ENCODE measurements at regions not wholly inside any gene's neighbourhood (a gene's known extent, or its start where the extent isn't known, plus 50 kb on each side); places are given as distances from the start of the nearest gene placed in this dataset.
"Not testable (repeated sequence)": the region's sequence is repeated elsewhere in the genome, so short reads cannot be mapped to it uniquely, and the experiment has no call there.

GRCh38 chrX:51144828-51145442 is 187.7 kb upstream of the NUDT10 start:
- H3K36me3 ChIP-seq: no peaks in the 10 kb centered on the region
- DNase-seq: peak; percentile 47
- no peaks in the 10 kb centered on the region for H3K9me3 ChIP-seq (ENCODE audit: severe bottlenecking)
- no peak overlapping the region for H3K27ac ChIP-seq
- H3K4me3 ChIP-seq (ENCODE audit: low read depth, low read length): no peak overlapping the region
- TF ChIP-seq, protein P1, sequence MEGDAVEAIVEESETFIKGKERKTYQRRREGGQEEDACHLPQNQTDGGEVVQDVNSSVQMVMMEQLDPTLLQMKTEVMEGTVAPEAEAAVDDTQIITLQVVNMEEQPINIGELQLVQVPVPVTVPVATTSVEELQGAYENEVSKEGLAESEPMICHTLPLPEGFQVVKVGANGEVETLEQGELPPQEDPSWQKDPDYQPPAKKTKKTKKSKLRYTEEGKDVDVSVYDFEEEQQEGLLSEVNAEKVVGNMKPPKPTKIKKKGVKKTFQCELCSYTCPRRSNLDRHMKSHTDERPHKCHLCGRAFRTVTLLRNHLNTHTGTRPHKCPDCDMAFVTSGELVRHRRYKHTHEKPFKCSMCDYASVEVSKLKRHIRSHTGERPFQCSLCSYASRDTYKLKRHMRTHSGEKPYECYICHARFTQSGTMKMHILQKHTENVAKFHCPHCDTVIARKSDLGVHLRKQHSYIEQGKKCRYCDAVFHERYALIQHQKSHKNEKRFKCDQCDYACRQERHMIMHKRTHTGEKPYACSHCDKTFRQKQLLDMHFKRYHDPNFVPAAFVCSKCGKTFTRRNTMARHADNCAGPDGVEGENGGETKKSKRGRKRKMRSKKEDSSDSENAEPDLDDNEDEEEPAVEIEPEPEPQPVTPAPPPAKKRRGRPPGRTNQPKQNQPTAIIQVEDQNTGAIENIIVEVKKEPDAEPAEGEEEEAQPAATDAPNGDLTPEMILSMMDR (IDR thresholded peaks at IDR 0.05; ENCODE audit: low read depth, low read length): peak; percentile 75
- H3K27me3 ChIP-seq (ENCODE audit: insufficient read depth, low read depth, severe bottlenecking): peaks cover 28% of the 10 kb centered on the region

DNA sequence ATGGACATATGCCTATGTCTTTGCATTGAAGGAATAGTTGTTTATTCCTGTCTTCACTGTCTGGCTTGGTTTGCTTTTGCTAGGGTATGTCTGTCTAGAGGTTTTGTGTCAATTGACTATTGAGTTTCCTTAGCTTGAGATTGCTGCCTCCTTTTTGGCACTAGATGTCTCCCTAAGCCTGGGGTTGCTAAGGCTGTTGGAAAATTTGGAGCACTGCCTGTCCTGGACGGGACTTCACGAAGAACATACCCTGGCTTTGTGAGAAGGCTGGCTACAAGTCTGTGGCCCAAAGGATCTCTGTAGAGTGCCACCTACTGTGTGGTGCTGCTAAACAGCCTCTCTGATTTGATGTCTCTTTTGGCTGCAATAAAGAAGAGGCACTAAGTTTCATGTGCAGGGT is 183.8 kb upstream of the NUDT10 start:
- DNase-seq: no peak
- Histone ChIP-seq H3K27me3 (ENCODE audit: insufficient read depth, low read depth, severe bottlenecking) (peaks cover 25% of the 10 kb centered on the region), H3K9me3 (ENCODE audit: severe bottlenecking) (no peaks in the 10 kb centered on the region), H3K4me3 (ENCODE audit: low read depth, low read length) (no peak overlapping the region), H3K27ac (no peak overlapping the region), H3K36me3 (no peaks in the 10 kb centered on the region)
- TF ChIP-seq, protein P1 (IDR thresholded peaks at IDR 0.05; ENCODE audit: low read depth, low read length): no peak

DNA sequence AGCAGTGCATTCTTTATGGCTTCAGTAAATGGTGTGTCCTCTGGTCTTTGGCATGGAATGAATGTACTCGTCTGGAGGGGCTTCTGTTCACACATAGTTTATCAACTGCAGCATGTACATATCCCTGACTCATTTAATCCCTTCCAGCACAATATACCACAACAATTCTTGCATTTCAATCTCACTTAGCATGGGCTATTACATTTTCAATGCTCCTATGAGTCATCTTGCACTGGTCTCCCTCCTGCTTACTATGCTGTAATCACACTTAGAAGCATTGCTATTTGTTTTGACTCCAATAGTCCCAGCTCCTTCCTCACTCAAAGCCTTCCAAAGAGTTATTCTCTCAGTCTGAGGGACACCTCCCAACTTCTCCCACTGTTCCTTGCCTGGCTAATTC is 180.9 kb upstream of the NUDT10 start:
- Histone ChIP-seq H3K27me3 (ENCODE audit: insufficient read depth, low read depth, severe bottlenecking) (peaks cover 10% of the 10 kb centered on the region), H3K27ac (no peak overlapping the region), H3K9me3 (ENCODE audit: severe bottlenecking) (no peaks in the 10 kb centered on the region), H3K36me3 (no peaks in the 10 kb centered on the region), H3K4me3 (ENCODE audit: low read depth, low read length) (no peak overlapping the region)
- TF ChIP-seq, protein P1 (IDR thresholded peaks at IDR 0.05; ENCODE audit: low read depth, low read length): no peak
- DNase-seq: no peak

- Histone ChIP-seq H3K4me3 (ENCODE audit: low read depth, low read length) (no peak overlapping the region), H3K9me3 (ENCODE audit: severe bottlenecking) (no peaks in the 10 kb centered on the region), H3K27ac (no peak overlapping the region), H3K36me3 (no peaks in the 10 kb centered on the region), H3K27me3 (ENCODE audit: insufficient read depth, low read depth, severe bottlenecking) (peaks cover 7% of the 10 kb centered on the region)
- no peak for DNase-seq
- TF ChIP-seq, protein P1 (IDR thresholded peaks at IDR 0.05; ENCODE audit: low read depth, low read length): no peak
Observed at GRCh38 chrX:51155157-51155556, 177.5 kb upstream of the NUDT10 start.

- TF ChIP-seq, protein P1 (IDR thresholded peaks at IDR 0.05; ENCODE audit: low read depth, low read length): no peak
- peaks cover 7% of the 10 kb centered on the region for H3K27me3 ChIP-seq (ENCODE audit: insufficient read depth, low read depth, severe bottlenecking)
Observed at GRCh38 chrX:51155566-51155965, 177.1 kb upstream of the NUDT10 start.

DNA sequence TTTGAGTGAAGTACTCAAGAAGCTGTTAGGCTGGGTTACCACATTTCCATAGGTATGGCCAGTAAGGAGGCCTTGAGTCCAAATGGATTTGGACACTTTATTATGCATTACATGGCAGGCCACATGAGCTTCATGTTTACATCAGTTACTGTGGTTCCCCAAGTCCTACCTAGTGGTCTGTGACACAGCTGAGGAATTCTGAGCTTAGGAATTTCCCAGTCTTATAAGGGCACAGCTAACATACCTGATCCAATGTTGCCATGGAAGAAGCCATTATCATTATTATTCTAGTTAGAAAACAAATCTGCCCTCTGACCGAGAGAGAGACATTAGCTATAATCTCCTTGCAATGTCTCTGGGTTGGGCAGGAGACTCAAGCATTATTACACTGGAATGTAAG is 174.4 kb upstream of the NUDT10 start:
- Histone ChIP-seq H3K4me3 (ENCODE audit: low read depth, low read length) (no peak overlapping the region), H3K36me3 (no peaks in the 10 kb centered on the region), H3K9me3 (ENCODE audit: severe bottlenecking) (no peaks in the 10 kb centered on the region), H3K27ac (no peak overlapping the region), H3K27me3 (ENCODE audit: insufficient read depth, low read depth, severe bottlenecking) (peaks cover 8% of the 10 kb centered on the region)
- no peak for DNase-seq
- TF ChIP-seq, protein P1 (IDR thresholded peaks at IDR 0.05; ENCODE audit: low read depth, low read length): no peak

More at GRCh38 chrX:51155566-51155965, 177.1 kb upstream of the NUDT10 start:
- DNase-seq: no peak
- no peak overlapping the region for H3K27ac ChIP-seq
- no peak overlapping the region for H3K4me3 ChIP-seq (ENCODE audit: low read depth, low read length)
- no peaks in the 10 kb centered on the region for H3K9me3 ChIP-seq (ENCODE audit: severe bottlenecking)
- no peaks in the 10 kb centered on the region for H3K36me3 ChIP-seq

DNA sequence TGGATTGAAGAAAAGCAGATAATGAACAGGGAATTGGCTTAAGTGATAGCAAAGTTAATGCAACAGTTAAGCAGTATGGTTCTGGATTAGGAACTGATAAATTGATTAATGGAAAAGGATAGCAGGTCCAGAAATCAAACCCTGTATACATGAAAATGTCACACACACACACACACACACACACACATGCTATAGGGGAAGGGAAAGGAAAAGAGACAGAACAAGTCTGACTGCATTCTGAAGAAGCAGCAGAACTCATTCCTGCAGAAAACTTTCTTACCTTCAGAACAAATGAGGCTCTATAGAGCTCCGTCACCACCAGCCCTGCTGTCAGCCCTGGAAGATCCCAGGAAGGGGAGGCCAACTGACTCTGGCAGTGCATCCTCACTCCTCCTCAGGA is 173.2 kb upstream of the NUDT10 start:
- H3K9me3 ChIP-seq (ENCODE audit: severe bottlenecking); H3K4me3 ChIP-seq (ENCODE audit: low read depth, low read length): not testable (repeated sequence)

More for the DNA sequence above, 173.2 kb upstream of the NUDT10 start:
- not testable (repeated sequence) for H3K27ac ChIP-seq, H3K36me3 ChIP-seq, DNase-seq
- H3K27me3 ChIP-seq (ENCODE audit: insufficient read depth, low read depth, severe bottlenecking): peaks cover 11% of the 10 kb centered on the region

Measured in WERI-Rb-1 (cell line).